PC-9 (cell line): ENCODE measurements at regions not wholly inside any gene's neighbourhood (a gene's known extent, or its start where the extent isn't known, plus 50 kb on each side); places are given as distances from the start of the nearest gene placed in this dataset.

Experiments used
- CTCF ChIP-seq: fragments of 200-600 bp; sonication (generic); conservative IDR thresholded peaks from 2 replicates; pipeline ENCODE4 v1.6.1; 2017; ENCODE audit warnings: mixed run types, antibody characterized with exemption, mild to moderate bottlenecking, moderate library complexity
- EZH2 ChIP-seq: fragments of 200-600 bp; sonication (generic); IDR thresholded peaks from 2 replicates; pipeline ENCODE4 v1.8.0; 2017; ENCODE audit warnings: antibody characterized with exemption, low read depth

GRCh38 chr12:31822761-31823160, 93.9 kb upstream of the AMN1 start:
- TF ChIP-seq CTCF (no peak), EZH2 (no peak)
